GM18508 (cell line): ENCODE measurements at regions not wholly inside any gene's neighbourhood (a gene's known extent, or its start where the extent isn't known, plus 50 kb on each side); places are given as distances from the start of the nearest gene placed in this dataset.

Source experiments
- ATAC-seq: cut with Tn5 transposase; IDR thresholded peaks from one replicate; pipeline ENCODE4 v1.9.1; 2021; ENCODE audit warnings: moderate number of reproducible peaks; ENCODE audit not compliant: insufficient read depth, unreplicated experiment

- ATAC-seq: no peak
These were observed 857.7 kb upstream of the HS3ST1 start for GRCh38 chr4:12286351-12286750.

- no peak for ATAC-seq
These were observed 841.9 kb upstream of the HS3ST1 start for GRCh38 chr4:12270546-12270945.

GRCh38 chr4:12265554-12265953 lies 836.9 kb upstream of the HS3ST1 start:
- ATAC-seq: no peak

GRCh38 chr4:12260453-12260852 lies 831.8 kb upstream of the HS3ST1 start:
- ATAC-seq: no peak

- no peak for ATAC-seq
These were observed 816.3 kb upstream of the HS3ST1 start for GRCh38 chr4:12244973-12245372.

GRCh38 chr4:12242354-12242753 lies 813.7 kb upstream of the HS3ST1 start:
- ATAC-seq: no peak

GRCh38 chr4:12239897-12240636 lies 811.4 kb upstream of the HS3ST1 start:
- ATAC-seq: no peak

- ATAC-seq: no peak
These were observed 802.4 kb upstream of the HS3ST1 start for GRCh38 chr4:12231098-12231497.

GRCh38 chr4:12221031-12221430 lies 792.3 kb upstream of the HS3ST1 start:
- no peak for ATAC-seq

GRCh38 chr4:12211636-12212035 lies 782.9 kb upstream of the HS3ST1 start:
- ATAC-seq: no peak

GRCh38 chr4:12207396-12207795 lies 778.7 kb upstream of the HS3ST1 start:
- no peak for ATAC-seq

GRCh38 chr4:12206091-12206490 lies 777.4 kb upstream of the HS3ST1 start:
- no peak for ATAC-seq

- ATAC-seq: no peak
These were observed 775.3 kb upstream of the HS3ST1 start for GRCh38 chr4:12203945-12204344.

GRCh38 chr4:12200226-12200625 lies 771.5 kb upstream of the HS3ST1 start:
- ATAC-seq: no peak

GRCh38 chr4:12186526-12186925 lies 757.8 kb upstream of the HS3ST1 start:
- ATAC-seq: no peak

- ATAC-seq: no peak
These were observed 750.2 kb upstream of the HS3ST1 start for GRCh38 chr4:12178614-12179610.

- no peak for ATAC-seq
These were observed 748.7 kb upstream of the HS3ST1 start for GRCh38 chr4:12177416-12177815.

GRCh38 chr4:12173496-12173895 lies 744.8 kb upstream of the HS3ST1 start:
- no peak for ATAC-seq

GRCh38 chr4:12172198-12172973 lies 743.7 kb upstream of the HS3ST1 start:
- no peak for ATAC-seq

GRCh38 chr4:12170308-12170707 lies 741.6 kb upstream of the HS3ST1 start:
- no peak for ATAC-seq

- ATAC-seq: no peak
These were observed 736.9 kb upstream of the HS3ST1 start for GRCh38 chr4:12165616-12166015.
